Kidney epithelial cell (primary cell): ENCODE measurements at regions not wholly inside any gene's neighbourhood (a gene's known extent, or its start where the extent isn't known, plus 50 kb on each side); places are given as distances from the start of the nearest gene placed in this dataset.

Experiments used
- DNase-seq: peaks from one replicate; pipeline ENCODE4 v3.0.0-alpha.2; 2010; ENCODE audit warnings: low read depth
- H3K27me3 ChIP-seq: 2 replicates; pipeline ENCODE4 v1.6.0; 2011; ENCODE audit warnings: low read length; ENCODE audit not compliant: control insufficient read depth, insufficient read depth
- H3K36me3 ChIP-seq: 2 replicates; pipeline ENCODE4 v1.5.1; 2011; ENCODE audit warnings: low read length; ENCODE audit not compliant: control insufficient read depth, insufficient read depth
- H3K4me3 ChIP-seq: 2 replicates; pipeline ENCODE4 v1.5.1; 2011; ENCODE audit warnings: low read depth, mild to moderate bottlenecking, control low read depth, low read length
- CTCF ChIP-seq: IDR thresholded peaks from 2 replicates; pipeline ENCODE4 v1.5.1; 2011; ENCODE audit warnings: mild to moderate bottlenecking, moderate library complexity, low read length, control low read depth, inconsistent platforms; ENCODE audit not compliant: insufficient read depth, poor library complexity, severe bottlenecking

- Histone ChIP-seq H3K27me3 (no peaks in the 10 kb centered on the region), H3K4me3 (no peak overlapping the region), H3K36me3 (no peaks in the 10 kb centered on the region)
- TF ChIP-seq CTCF, result peak; percentile 28
- DNase-seq, result no peak
Measured at GRCh38 chr9:3760031-3760430, 234.2 kb upstream of the RFX3 start.

GRCh38 chr9:3758816-3759576 lies 233.2 kb upstream of the RFX3 start:
- Histone ChIP-seq H3K27me3 (no peaks in the 10 kb centered on the region), H3K4me3 (no peak overlapping the region), H3K36me3 (no peaks in the 10 kb centered on the region)
- no peak for DNase-seq
- no peak for TF ChIP-seq CTCF

GRCh38 chr9:3756071-3756470 lies 230.3 kb upstream of the RFX3 start:
- Histone ChIP-seq H3K27me3 (no peaks in the 10 kb centered on the region), H3K36me3 (no peaks in the 10 kb centered on the region), H3K4me3 (no peak overlapping the region)
- no peak for DNase-seq
- no peak for TF ChIP-seq CTCF

- no peaks in the 10 kb centered on the region for H3K36me3 ChIP-seq
- TF ChIP-seq CTCF, result peak; percentile 14
- DNase-seq, result peak; percentile 58
- H3K27me3 ChIP-seq, result no peaks in the 10 kb centered on the region
- no peak overlapping the region for H3K4me3 ChIP-seq
Measured at GRCh38 chr9:3751125-3751758, 225.4 kb upstream of the RFX3 start.

GRCh38 chr9:3750321-3750720 lies 224.5 kb upstream of the RFX3 start:
- no peak for DNase-seq
- Histone ChIP-seq H3K4me3 (no peak overlapping the region), H3K36me3 (no peaks in the 10 kb centered on the region), H3K27me3 (no peaks in the 10 kb centered on the region)
- no peak for TF ChIP-seq CTCF
